ENCODE measurements at regions not wholly inside any gene's neighbourhood (a gene's known extent, or its start where the extent isn't known, plus 50 kb on each side); places are given as distances from the start of the nearest gene placed in this dataset.
"Not testable (repeated sequence)": the region's sequence is repeated elsewhere in the genome, so short reads cannot be mapped to it uniquely, and the experiment has no call there.

- not testable (repeated sequence) for H3K27me3 Mint-ChIP-seq; H3K36me3 Mint-ChIP-seq (ENCODE audit: insufficient read depth); H3K4me1 Mint-ChIP-seq (ENCODE audit: low read depth in 2 of 2); H3K27ac Mint-ChIP-seq; DNase-seq; ATAC-seq (replicated peaks); H3K4me3 Mint-ChIP-seq
- peaks cover 15 to 26% of the 10 kb centered on the region in 2 donors for H3K9me3 Mint-ChIP-seq
Measured at GRCh38 chr11:50183170-50183569, 150.5 kb downstream of the OR4C45 start.

DNA sequence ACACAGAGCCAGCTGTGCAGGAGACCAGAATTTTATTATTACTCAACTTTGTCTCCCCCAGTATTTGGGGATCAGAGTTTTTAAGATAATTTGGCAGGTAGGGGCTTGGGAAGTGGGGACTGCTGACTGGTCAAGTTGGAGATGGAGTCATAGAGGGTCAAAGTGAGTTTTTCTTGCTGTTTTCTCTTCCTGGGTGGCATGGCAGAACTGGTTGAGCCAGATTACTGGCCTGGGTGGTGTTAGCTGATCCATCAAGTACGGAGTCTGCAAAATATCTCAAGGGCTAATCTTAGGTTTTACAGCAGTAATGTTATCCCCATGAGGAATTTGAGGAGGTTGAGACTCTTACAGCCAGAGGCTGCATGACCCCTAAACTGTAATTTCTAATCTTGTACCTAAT lies 153.5 kb downstream of the OR4C45 start:
- H3K9me3 Mint-ChIP-seq: peaks cover 8 to 24% of the 10 kb centered on the region in 2 donors

DNA sequence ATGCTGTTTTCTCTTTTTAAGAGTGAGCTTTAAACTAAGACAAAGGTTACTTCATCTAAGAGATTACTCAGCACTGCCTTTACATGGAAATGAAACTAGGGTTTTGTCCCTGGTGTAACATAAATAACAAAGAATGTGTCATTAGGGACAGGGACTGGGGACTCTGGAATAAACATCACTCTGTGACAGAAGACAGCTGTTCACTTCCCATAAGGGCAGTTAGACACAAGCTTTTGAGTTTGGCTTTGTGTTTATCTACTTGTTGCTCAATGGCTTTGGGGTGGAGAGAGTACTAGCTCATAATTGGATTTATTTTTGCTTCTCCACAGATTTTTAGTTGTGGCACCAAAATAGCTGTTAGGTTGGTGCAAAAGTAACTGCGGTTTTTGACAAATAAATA lies 154.5 kb downstream of the OR4C45 start:
- Mint-ChIP-seq H3K36me3 (ENCODE audit: insufficient read depth) (no peaks in the 10 kb centered on the region), H3K4me1 (ENCODE audit: low read depth in 2 of 2) (no peaks in the 10 kb centered on the region), H3K27me3 (no peaks in the 10 kb centered on the region), H3K4me3 (no peak overlapping the region), H3K27ac (no peak overlapping the region), H3K9me3 (peaks cover 7 to 24% of the 10 kb centered on the region in 2 donors)
- no peak for DNase-seq
- ATAC-seq (replicated peaks): no peak

More for the DNA sequence above, 153.5 kb downstream of the OR4C45 start:
- Mint-ChIP-seq H3K36me3 (ENCODE audit: insufficient read depth) (no peaks in the 10 kb centered on the region), H3K27me3 (no peaks in the 10 kb centered on the region), H3K4me1 (ENCODE audit: low read depth in 2 of 2) (no peaks in the 10 kb centered on the region), H3K4me3 (no peak overlapping the region), H3K27ac (no peak overlapping the region)
- ATAC-seq (replicated peaks) (no peak), DNase-seq (no peak)

GRCh38 chr11:50188040-50188439 lies 155.4 kb downstream of the OR4C45 start:
- DNase-seq (no peak), ATAC-seq (replicated peaks) (no peak)
- H3K36me3 Mint-ChIP-seq (ENCODE audit: insufficient read depth): no peaks in the 10 kb centered on the region
- no peaks in the 10 kb centered on the region for H3K4me1 Mint-ChIP-seq (ENCODE audit: low read depth in 2 of 2)
- no peaks in the 10 kb centered on the region for H3K27me3 Mint-ChIP-seq
- H3K4me3 Mint-ChIP-seq: no peak overlapping the region
- no peak overlapping the region for H3K27ac Mint-ChIP-seq
- H3K9me3 Mint-ChIP-seq: peaks cover 6 to 24% of the 10 kb centered on the region in 2 donors

DNA sequence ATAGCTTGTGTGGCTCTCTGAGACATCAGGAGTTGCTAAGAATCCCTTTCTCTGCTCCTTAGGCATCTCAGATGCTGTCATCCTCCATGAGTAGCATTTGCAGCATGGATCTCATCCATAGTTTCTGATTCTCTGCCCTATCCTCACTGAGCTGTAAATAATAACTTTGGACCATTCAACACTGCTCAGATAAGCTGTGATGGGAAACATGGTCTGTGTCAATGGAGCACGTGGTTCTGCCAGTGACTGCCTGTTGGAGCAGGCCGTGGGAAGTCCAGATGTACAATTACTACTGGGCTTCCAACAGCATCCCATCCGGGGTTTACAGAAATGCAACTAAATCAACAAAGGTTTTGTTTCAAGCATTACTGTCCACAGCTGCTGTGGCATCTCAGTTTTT lies 160.1 kb downstream of the OR4C45 start:
- peaks cover 8 to 27% of the 10 kb centered on the region in 2 donors for H3K9me3 Mint-ChIP-seq
- H3K4me1 Mint-ChIP-seq (ENCODE audit: low read depth in 2 of 2): no peaks in the 10 kb centered on the region
- no peak overlapping the region for H3K4me3 Mint-ChIP-seq
- DNase-seq: no peak
- H3K36me3 Mint-ChIP-seq (ENCODE audit: insufficient read depth): no peaks in the 10 kb centered on the region
- ATAC-seq (replicated peaks): no peak
- H3K27ac Mint-ChIP-seq: no peak overlapping the region
- H3K27me3 Mint-ChIP-seq: no peaks in the 10 kb centered on the region

DNA sequence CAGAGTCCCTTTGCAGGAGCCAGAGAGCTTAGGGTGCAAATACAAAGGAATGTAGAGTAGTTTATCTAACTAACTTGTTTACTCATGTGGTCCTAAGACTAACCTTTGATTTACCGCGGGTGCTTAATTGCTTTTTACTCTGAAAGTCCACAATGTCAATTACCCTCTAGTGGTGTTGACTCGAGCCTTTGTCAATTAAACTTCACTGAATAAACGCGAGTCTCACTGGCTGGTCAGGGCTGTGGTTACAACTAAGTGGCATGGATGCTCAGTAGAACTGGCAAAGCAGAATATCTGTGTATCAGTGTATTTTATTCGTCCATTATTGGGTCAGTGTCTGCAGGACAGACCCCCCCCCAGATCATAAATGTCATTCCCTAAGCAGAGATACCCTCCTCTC lies 181.7 kb downstream of the OR4C45 start:
- no peaks in the 10 kb centered on the region for H3K4me1 Mint-ChIP-seq (ENCODE audit: low read depth in 2 of 2)
- DNase-seq (no peak), ATAC-seq (replicated peaks) (no peak)
- H3K9me3 Mint-ChIP-seq: peaks cover 14 to 16% of the 10 kb centered on the region in 2 donors
- no peak overlapping the region for H3K4me3 Mint-ChIP-seq
- H3K27ac Mint-ChIP-seq: no peak overlapping the region
- H3K36me3 Mint-ChIP-seq (ENCODE audit: insufficient read depth): no peaks in the 10 kb centered on the region
- H3K27me3 Mint-ChIP-seq: no peaks in the 10 kb centered on the region

DNA sequence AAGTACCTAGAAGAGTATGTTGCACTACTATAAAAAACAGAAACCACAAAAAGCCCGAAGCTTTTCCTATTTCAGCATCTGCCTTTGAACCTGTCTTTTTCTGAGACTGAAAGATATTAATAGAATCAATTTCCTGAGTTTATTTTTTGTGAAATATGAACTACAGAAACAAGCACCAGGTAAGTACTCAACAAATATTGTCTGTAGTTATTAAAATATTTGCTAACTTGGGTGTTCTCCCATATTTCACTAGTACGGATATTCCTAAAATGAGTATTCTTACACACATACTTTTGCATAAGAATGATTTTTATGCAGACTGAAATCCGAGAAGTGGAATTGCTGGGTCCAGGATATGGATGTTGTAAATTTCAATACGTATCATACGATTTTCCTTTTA lies 188.0 kb downstream of the OR4C45 start:
- peaks cover 0 to 9% of the 10 kb centered on the region in 2 donors for H3K9me3 Mint-ChIP-seq
- H3K27me3 Mint-ChIP-seq: no peaks in the 10 kb centered on the region
- ATAC-seq (replicated peaks): no peak
- no peak for DNase-seq
- H3K27ac Mint-ChIP-seq: no peak overlapping the region
- H3K4me1 Mint-ChIP-seq (ENCODE audit: low read depth in 2 of 2): no peaks in the 10 kb centered on the region
- H3K36me3 Mint-ChIP-seq (ENCODE audit: insufficient read depth): no peaks in the 10 kb centered on the region
- H3K4me3 Mint-ChIP-seq: no peak overlapping the region

DNA sequence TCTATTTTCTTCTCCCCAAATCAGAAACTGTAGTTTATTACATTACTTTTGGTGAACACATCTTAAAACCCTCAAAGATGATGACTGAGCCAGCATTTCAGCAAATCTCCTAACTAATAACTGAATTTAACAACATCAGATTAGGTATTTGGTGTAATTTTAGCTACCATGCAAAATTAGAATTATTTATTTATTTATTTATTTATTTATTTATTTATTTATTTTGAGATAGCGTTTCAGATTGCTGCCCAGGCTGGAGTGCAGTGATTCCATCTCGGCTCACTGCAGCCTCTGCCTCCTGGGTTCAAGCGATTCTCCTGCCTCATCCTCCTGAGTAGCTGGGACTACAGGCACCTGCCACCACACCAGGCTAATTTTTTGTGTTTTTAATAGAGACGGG lies 205.7 kb downstream of the OR4C45 start:
- not testable (repeated sequence) for H3K4me1 Mint-ChIP-seq (ENCODE audit: low read depth in 2 of 2); ATAC-seq (replicated peaks); H3K27me3 Mint-ChIP-seq; H3K4me3 Mint-ChIP-seq; H3K36me3 Mint-ChIP-seq (ENCODE audit: insufficient read depth); DNase-seq; H3K9me3 Mint-ChIP-seq; H3K27ac Mint-ChIP-seq

DNA sequence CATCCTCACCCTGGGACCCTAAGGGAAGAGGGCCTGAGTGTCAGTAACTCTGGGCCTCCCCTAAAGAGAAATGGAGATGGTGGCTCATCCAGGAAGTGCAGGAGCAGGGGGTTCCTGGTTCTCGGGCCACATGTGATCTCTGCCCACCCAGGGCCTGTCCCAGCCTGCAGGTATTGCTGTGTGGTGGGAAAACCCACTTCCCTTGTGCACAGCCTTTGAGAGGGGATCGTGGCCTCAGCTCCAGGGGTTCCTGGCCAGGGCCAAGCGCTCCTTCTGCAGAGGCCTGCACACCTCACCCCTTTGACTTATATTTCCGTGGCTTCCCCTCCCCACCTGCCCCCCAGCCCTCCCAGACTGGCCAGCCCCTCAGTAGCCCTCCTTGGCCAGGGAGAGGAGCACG lies 213.5 kb downstream of the OR4C45 start:
- H3K27ac Mint-ChIP-seq: no peak overlapping the region
- H3K36me3 Mint-ChIP-seq (ENCODE audit: insufficient read depth): no peaks in the 10 kb centered on the region
- ATAC-seq (replicated peaks): no peak
- no peaks in the 10 kb centered on the region for H3K27me3 Mint-ChIP-seq
- H3K4me1 Mint-ChIP-seq (ENCODE audit: low read depth in 2 of 2): no peaks in the 10 kb centered on the region
- DNase-seq: no peak
- no peak overlapping the region for H3K4me3 Mint-ChIP-seq
- no peaks in the 10 kb centered on the region for H3K9me3 Mint-ChIP-seq

- H3K27ac Mint-ChIP-seq: no peak overlapping the region
- no peaks in the 10 kb centered on the region for H3K4me1 Mint-ChIP-seq (ENCODE audit: low read depth in 2 of 2)
- no peaks in the 10 kb centered on the region for H3K36me3 Mint-ChIP-seq (ENCODE audit: insufficient read depth)
- no peak for ATAC-seq (replicated peaks)
- no peaks in the 10 kb centered on the region for H3K9me3 Mint-ChIP-seq
- H3K4me3 Mint-ChIP-seq: no peak overlapping the region
- H3K27me3 Mint-ChIP-seq: no peaks in the 10 kb centered on the region
- no peak for DNase-seq
Measured at GRCh38 chr11:50246699-50247098, 214.0 kb downstream of the OR4C45 start.

DNA sequence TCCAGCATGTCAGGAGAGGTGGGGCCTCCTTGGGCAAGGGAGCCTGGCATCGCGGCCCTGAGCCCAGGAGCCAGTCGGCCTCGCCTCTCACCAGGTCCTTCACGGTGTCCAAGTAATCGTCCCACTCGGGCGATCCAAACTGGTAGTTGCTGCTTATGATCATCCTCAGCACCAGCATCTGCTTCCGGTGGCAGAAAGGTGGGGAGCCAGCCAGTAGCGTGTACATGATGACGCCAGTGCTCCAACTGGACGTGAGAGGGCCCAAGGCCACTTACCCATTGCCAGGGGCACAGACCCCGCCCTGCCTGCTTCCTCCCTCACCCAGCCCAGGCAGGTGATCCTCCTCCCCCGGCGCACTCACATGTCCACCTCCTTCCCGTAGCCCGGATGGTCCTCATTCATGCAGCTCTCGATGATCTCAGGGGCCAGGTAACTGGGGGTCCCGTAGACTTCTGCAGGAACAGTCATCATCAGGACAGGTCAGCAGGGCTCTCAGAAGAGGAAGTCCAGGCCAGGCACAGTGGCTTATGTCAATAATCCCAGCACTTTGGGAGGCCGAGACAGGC lies 214.7 kb downstream of the OR4C45 start:
- Mint-ChIP-seq H3K27me3 (no peaks in the 10 kb centered on the region), H3K9me3 (no peaks in the 10 kb centered on the region), H3K27ac (no peak overlapping the region), H3K4me1 (ENCODE audit: low read depth in 2 of 2) (no peaks in the 10 kb centered on the region), H3K36me3 (ENCODE audit: insufficient read depth) (no peaks in the 10 kb centered on the region), H3K4me3 (no peak overlapping the region)
- DNase-seq (no peak), ATAC-seq (replicated peaks) (no peak)

DNA sequence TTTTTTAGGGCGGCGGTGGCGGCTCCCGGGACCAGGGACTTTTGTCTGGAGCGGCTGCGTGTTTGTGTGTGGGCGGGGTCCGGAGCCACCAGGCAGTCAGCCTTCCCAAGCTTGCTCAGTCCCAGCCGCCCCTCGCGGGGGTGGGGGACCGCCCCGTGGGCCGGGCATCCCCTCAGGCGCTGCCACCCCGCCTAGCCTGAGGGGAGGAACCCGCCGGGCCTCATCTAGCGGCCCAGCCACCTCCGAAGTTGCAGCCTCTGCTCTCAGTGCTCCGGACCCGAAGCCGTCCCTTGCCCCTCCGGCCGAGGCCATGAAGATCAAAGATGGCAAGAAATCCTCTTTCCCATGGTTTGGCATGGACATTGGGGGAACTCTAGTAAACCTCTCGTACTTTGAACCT lies 235.2 kb downstream of the OR4C45 start:
- no peaks in the 10 kb centered on the region for H3K27me3 Mint-ChIP-seq
- DNase-seq: no peak
- peaks cover 9 to 17% of the 10 kb centered on the region in 2 donors for H3K9me3 Mint-ChIP-seq
- H3K36me3 Mint-ChIP-seq (ENCODE audit: insufficient read depth): no peaks in the 10 kb centered on the region
- ATAC-seq (replicated peaks): no peak
- H3K4me3 Mint-ChIP-seq: no peak overlapping the region
- H3K4me1 Mint-ChIP-seq (ENCODE audit: low read depth in 2 of 2): no peaks in the 10 kb centered on the region
- H3K27ac Mint-ChIP-seq: no peak overlapping the region

DNA sequence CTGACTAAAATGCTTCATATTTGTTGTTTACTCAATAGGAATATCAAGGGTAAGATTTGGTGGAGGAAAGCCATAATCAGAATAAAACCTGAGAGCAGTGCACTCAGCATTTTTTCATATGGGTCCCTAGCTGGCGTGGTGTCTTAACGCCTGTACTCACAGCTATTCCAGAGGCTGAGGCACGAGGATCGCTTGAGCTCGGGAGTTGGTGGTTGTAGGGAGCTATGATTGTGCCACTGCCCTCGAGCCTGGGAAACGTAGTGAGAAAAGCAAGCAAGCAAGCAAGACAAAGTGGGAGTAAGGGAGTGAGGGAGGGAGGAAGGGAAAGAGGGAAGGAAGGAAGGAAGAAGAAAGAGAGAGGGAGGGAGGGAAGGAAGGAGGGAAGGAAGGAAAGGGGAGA lies 242.5 kb downstream of the OR4C45 start:
- Mint-ChIP-seq H3K27ac (no peak overlapping the region), H3K4me1 (ENCODE audit: low read depth in 2 of 2) (no peaks in the 10 kb centered on the region), H3K27me3 (no peaks in the 10 kb centered on the region), H3K9me3 (peaks cover 7 to 17% of the 10 kb centered on the region in 2 donors), H3K4me3 (no peak overlapping the region), H3K36me3 (ENCODE audit: insufficient read depth) (no peaks in the 10 kb centered on the region)
- DNase-seq: no peak
- no peak for ATAC-seq (replicated peaks)

- Mint-ChIP-seq H3K4me3 (no peak overlapping the region), H3K36me3 (ENCODE audit: insufficient read depth) (no peaks in the 10 kb centered on the region), H3K27ac (no peak overlapping the region), H3K27me3 (no peaks in the 10 kb centered on the region), H3K4me1 (ENCODE audit: low read depth in 2 of 2) (no peaks in the 10 kb centered on the region), H3K9me3 (peaks cover 12 to 24% of the 10 kb centered on the region in 2 donors)
- ATAC-seq (replicated peaks) (no peak), DNase-seq (no peak)
Measured at GRCh38 chr11:50278756-50279155, 246.1 kb downstream of the OR4C45 start.
